GM19328 (cell line): ENCODE measurements at regions not wholly inside any gene's neighbourhood (a gene's known extent, or its start where the extent isn't known, plus 50 kb on each side); places are given as distances from the start of the nearest gene placed in this dataset.

ENCODE experiments used
- ATAC-seq: cut with Tn5 transposase; IDR thresholded peaks from one replicate; pipeline ENCODE4 v1.9.1; 2021; ENCODE audit warnings: mild to moderate bottlenecking, moderate library complexity; ENCODE audit not compliant: unreplicated experiment

DNA sequence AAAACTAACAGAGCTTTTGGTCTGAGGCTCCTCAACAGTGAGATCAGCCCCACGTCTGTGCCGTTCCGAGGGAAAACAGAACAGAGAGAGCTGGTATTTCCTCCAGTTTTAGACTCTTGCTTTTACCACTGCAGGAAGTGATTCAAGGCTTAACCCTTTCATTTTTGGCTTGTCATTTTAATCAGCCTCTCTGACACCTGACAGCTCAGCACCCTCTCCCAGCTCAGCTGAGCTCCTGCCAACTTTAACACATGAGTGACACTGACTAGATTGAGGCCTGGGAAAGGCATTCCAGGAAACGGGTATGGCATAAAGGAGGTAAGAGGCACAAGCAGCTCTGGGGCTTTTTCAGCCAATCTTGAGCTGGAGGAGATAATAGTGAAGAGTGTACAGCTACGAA is 239.4 kb upstream of the SKOR2 start:
- no peak for ATAC-seq

DNA sequence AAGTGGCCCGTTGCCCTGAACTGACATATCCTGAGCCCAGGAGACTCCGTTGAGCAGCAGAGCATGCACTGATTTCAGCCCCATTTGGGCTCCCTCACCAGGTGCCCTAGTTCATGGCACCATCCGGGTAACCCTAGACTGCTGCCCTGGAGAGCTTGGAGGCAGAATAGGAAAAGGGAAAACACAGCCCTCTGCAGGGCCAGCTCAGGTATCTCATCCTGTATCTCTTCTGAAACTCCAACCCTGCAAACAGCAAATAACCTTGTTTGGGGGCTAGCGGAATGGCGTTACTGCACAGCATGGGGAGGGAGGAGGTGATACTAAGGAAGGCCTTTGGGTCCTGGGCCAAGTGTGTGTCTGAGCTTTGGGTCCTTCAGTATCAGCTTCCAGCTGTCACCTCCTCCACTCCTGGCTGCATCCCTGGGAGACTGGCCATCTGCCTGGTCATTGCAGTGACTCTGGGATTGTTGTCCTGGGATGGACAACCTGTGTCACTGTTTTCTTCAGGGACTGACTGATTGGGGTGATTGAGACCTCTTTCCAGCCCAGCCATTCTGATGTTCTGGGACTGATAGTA is 233.8 kb upstream of the SKOR2 start:
- no peak for ATAC-seq

DNA sequence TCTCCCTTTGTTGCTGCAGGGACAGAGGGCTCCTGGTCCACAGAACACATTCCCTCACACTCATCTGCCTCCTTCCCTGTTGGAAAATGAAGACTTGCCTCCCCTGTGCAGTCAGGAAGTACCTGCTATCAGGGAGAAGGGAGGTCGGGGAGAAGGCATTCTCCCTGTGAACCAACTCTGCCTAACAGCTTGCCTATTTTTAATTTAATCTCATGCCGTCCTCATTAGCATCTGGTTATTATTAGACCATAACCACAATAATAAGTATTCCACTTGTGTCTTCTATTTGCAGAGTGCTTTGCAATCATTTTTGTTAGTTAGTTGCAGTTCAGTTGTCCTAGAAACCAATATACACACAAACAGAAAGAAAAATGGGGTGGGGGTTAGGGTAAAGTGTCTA is 232.6 kb upstream of the SKOR2 start:
- ATAC-seq = no peak

DNA sequence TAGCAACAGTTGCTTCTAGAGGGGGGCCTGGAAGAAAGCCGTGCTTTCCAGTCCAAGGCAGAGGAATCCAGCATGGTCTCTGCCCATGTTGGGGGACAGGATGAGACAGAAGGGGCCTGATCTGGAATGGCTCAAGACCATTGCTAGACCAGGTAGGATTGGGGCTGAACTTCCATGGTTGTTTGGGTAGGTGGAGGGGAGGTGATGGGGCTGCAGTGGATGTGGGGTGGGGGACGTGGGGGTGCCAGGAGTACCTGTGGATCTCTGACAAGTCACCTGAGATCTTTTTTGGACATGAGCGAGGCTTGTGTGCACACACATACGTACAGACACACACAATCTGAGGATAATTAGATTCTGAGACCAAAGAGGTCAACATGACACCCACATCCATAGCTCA is 228.7 kb upstream of the SKOR2 start:
- ATAC-seq = no peak

DNA sequence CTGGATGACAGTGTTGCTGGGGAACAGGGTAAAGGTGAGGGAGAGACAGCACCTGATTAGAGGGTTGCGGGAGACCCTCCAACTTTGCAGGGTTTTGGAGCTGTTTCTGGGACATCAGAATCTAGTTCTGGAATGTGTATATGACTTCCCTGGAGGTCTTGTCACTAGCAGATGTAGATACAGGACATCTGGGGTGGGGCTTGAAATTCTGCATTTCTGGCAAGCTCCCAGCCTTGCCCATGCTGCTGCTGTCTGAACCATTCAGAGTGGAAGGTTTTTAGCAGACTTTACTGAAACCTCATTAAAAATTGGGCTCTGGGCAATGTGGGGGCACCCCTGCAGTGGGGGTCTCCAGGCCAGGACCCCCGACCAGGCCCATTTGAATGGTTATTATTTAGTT is 220.3 kb upstream of the SKOR2 start:
- ATAC-seq = no peak

DNA sequence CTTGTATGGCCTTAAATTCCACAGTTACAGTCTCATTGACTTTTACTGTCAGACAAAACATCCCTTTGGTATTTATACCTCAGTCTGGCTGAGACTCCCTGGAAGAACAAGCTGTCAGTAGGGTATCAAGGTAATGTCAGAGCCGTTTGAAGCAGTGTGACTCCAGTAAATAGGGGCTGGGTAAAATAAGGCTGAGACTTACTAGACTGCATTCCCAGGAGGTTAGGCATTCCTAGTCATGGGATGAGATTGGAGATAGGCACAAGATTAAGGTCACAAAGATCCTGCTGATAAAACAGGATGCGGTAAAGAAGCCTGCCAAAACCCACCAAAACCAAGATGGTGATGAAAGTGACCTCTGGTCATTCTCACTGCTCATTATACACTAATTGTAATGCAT is 219.5 kb upstream of the SKOR2 start:
- ATAC-seq = no peak

DNA sequence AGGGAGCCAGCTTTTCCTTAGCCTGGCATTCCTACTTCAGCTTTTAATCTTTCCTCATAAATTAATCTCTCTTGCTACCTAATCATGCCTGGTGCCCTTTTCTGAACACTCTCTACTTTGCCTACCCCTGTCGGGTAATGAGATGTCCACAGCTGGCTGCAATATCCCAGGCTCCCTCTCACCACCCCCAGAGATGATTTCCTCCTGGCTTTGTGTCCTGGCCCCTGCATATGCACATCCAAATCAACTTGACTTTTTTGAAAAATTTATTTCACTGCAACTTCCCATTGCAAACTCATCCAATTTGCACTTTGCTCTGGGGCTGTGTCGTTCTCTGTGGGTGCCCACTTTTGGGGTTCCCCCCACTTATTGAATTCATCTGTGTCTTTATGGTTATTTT is 218.1 kb upstream of the SKOR2 start:
- no peak for ATAC-seq

DNA sequence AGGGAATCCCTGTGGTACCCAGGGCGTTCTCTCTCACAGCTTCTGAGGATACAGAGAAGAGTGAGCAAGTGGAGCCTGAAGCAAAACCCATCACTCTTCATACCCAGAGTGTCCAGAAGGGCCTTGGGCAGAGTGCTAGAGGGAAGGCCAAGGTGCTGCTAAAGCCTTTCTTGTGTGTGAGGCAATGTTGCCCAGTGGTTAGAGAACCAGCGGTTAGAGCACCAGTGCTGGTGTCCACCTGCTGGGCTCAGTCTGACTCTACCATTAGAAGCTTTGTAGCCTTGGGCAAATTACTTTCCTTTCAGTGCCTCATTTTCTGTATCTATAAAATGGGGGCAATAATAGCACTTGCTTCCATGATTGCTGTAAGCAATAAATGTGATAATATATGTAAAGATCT is 210.5 kb upstream of the SKOR2 start:
- no peak for ATAC-seq

DNA sequence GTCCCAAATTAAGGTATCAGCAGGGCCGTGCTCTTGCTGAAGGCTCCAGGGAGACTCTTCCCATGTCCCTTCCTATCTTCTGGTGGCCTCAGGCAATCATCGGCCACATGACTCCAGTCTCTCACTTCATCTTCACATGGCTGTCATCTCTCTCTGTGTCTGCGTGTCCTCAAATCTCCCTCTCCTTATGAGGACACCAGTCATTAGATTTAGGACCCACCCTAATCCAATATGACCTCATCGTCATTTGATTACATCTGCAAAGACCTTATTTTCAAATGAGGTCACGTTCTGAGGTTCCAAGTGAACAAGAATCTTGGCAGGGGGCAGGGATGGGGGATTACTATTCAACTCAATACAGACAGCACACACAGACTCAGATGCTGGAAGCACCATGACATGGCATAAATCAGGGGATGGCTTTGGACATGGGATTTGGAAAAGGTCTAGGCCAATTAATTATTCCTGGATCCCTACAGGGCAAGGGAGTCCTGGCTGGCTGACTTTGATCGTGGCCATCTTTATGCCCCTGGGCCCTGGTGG is 210.0 kb upstream of the SKOR2 start:
- no peak for ATAC-seq

DNA sequence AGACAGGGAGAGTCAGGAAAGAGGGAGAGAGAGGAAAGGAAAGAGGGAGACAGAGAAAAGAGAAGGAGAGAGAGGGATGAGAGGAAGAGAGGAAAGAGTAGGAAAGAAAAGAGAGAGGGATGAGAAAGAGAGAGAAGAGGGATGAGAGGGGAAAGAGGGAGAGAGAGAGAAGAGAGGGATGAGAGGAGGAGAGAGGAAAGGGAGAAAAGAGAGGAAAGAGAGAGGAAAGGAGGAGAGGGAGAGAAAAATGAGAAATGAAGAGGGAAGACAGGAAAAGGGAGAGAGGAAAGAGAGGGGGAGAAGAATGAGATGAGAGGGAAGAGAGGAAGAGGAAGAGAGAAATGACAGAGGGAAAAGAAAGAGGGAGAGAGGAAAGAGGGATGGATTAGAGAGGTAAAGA is 207.0 kb upstream of the SKOR2 start:
- no peak for ATAC-seq

DNA sequence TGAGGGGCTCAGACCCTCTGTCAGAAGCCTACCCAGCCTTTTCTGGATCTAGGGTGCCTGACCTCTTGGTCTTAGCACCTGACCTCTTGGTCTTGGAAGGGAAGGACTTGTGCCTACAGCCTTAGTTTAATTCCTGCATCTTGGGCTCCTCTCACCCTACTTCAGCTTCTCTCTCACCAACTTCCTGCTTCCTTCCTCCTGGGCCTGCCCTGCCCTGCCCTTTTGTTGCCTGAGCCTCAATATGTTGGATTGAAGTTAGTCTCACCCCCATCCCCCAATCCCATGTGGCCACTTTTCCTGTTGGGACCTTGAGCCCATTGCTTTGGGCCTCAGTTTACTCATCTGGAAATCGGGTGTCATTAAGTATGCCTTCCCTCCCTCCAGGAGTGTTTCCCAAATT is 206.2 kb upstream of the SKOR2 start:
- ATAC-seq = no peak

DNA sequence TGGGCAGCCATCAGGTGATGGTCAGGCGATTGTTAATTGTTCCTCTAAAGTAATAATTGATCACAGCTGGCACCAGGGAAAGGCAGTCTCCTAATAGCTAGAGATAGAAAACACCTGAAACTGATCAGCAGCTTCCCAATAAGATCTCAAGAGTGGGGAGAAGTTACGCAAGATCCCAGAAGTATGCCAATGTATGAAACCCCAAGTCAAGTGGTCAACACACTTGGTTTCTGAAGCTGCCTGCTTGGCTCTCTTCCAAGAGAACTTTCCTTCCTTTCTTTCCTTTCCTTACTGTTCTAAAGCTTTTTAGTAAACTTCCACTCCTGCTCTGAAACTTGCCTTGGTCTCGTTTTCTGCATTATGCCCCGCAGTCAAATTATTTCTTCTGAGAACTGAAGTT is 201.6 kb upstream of the SKOR2 start:
- no peak for ATAC-seq

DNA sequence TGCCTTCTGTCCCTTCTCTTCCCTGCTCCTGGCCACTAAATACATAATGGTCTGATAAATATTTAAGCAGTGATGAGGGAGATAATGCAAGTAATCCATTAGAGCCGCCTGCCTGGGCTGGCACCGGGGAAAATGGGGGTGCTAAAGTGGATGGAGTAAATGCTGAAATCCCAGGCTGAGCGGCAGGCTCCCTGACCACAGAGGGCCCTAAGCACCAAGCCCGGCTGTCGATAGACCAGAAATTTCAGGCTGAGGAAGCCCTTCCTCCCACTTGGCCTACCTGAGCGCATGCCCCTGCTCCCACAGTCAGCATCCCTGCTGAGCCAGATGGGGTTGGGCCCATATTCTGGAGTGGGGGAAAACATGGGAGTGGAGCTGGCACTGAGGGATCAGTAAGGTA is 197.5 kb upstream of the SKOR2 start:
- ATAC-seq = no peak

DNA sequence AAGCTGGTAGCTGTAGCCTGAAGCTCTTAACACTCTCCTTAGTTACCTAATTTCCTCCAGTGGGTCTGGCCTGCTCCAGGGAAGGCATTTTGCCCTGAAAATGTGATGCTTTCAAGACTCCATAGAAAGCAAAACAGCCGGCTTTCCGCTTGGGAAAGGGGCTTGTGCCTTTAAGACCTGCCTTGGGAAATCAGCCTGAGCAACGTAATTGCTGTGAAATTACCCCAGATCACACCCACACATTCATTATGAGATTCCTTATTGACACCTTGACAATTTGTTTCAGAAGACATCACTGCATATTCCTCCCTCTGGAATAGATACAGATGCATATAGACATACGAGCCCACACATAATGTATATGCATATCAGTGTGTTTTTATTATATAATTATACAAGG is 190.5 kb upstream of the SKOR2 start:
- no peak for ATAC-seq

DNA sequence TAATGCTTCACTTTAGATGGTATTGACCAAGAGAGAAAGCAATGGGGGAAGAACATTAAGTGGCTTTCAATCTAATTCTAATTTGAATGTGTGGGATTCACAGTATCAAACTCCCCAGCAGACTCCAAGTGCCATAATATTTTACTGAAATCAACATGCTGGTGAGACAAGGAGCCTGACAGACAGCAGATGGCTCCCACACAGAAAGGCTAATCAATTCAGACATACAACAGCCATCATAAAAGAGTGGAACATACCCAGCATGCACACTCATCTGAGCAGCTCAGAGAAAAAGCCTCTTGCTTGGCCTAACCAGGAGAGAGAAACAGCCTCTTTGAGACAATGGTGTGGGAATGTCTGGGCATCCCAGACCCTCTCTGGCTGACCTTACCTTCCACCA is 186.5 kb upstream of the SKOR2 start:
- ATAC-seq = no peak

DNA sequence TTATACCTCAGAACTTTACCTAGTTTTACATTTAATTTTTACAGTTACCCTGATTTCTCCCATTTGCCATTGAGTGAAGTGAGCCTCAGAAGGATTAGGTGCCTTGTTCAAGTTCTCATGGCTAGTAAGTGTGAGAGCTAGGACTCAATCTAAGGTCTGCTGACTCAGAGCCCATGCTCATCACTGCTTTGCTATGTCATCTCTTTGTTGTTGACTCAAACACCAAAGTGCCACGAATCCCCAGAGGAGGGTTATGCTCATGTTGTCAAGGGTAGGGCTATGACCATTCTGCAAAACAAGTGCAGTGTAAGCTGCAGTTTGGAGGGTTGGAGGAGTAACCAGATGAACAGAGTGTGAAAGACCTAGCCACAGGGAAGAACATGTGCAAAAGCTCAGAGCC is 185.4 kb upstream of the SKOR2 start:
- no peak for ATAC-seq

DNA sequence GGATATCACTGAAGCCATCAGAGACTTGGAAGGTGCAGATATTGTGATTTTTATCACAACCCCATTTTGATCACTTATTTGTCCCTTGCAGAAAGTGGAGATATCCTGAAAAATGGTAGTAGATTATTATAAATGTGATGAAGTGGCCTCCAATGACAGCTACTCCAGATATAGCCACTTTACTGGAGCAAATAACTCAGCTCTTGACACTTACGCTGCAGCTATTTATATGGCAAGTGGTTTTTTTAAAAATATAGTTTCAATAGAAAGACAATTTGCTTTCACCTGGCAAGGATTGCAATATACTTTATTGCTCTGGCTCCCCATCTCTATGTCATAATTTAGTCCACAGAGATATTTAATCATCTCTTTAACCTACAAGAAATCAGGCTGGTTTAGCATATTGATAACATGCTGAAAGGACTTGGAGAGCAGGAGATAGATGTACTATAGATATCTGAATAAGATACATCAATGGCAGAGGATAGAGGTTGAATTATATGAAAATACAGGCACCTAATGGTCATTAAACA is 182.8 kb upstream of the SKOR2 start:
- no peak for ATAC-seq

DNA sequence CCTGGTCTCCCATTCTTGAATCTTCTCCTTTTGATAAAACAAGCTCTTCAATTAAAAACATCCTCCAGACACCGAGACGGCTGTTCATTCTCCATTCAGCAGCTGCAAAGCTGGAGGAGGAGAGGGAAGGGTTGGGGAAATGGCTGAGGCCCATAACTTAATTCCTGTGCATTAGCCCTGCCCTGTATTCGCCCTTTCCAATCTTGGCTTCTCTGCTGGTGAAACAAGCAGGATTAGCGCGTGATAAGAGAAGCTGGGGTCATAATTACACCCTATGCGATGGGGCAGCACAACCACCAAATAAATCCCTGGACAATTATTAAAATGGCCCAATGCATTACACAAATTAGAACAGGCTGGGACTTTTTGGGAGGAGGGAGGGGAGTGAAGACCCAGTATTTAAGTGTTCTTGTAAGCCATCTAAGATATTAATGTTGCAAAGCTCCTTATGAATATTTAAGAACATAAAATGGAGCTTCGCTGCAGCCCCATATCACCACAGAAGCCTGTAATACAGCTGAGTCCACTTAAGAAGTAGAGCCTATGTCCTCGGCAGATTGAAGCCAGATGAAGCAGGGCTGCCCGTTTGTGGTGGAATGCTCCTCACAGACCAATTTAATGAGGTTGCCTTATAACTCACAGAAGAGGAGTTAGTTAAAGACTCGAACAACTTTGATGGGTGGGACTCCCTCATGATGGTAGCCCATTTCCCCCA is 176.6 kb upstream of the SKOR2 start:
- no peak for ATAC-seq

DNA sequence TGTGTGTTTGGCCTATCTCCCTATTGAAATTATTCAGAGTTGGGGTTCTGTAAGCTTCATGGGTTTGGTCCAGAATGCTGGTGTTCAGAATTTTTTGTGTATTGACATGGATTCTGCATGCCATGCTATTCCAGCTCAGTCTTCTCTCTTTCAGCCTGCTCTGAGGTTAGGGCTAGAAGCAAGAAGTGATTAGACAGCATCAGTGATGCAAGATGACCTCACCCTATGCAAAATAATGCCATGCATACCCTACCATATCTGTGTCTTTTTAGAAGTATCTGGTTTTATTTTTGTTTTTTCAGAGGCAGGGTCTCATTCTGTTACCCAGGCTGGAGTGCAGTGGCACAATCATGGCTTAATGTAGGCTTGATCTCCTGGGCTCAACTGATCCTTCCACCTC is 175.6 kb upstream of the SKOR2 start:
- no peak for ATAC-seq

DNA sequence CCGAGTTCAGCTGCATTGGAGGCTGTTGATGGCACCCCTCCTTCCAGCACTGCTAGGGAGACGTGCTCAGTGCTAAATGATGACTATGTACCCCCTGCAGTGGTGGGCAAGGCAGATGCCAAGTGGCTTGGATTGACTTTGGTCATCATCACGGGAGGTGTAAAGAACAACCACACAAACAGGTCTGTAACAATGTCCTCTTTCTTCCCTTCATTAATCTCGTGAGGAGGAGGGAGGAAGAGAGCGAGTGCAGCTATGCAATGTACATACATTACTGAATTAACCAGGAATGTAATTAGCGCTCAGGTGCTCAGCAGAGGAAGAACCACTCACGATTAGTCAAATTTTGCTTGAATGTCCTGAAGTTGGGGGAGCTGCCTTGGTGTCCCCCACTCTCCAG is 173.9 kb upstream of the SKOR2 start:
- ATAC-seq = no peak

DNA sequence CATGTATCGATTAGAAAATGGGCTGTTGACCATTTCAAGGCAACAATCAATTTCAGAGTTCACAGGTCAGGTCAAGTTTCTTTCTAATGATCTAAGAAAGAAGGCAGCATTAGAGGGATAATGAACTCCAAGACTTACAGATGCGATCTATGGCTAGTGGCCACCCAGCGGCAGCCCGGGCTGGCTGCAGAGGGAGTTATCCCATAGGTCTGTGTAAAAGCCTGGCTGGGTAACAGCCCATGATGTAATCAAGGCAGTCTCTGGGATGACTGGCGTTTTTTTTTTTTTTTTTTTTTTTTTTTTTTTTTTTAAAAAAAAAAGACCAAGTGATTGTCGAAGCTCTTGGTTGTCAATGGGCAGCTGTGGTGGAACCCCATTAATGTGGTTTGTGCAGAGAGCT is 171.1 kb upstream of the SKOR2 start:
- ATAC-seq = no peak

DNA sequence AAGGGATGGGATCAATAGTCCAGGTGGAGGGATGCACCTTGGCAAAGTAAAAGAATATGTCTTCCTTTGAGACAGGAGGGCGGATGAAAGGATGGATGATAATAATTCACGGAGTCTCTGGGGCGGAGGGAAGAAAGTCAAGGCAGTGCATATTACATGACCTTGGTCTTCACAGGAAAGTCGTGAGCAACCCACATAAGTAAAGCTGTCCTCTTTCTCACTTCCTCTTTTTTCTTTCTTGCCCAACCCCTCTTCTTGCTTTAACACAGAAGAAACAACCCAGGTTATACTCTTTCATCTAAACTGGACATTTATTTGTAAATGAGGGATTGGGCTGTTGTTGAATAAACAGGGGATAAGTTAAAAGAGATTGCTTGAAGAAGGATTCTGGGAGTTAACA is 168.7 kb upstream of the SKOR2 start:
- ATAC-seq = no peak

DNA sequence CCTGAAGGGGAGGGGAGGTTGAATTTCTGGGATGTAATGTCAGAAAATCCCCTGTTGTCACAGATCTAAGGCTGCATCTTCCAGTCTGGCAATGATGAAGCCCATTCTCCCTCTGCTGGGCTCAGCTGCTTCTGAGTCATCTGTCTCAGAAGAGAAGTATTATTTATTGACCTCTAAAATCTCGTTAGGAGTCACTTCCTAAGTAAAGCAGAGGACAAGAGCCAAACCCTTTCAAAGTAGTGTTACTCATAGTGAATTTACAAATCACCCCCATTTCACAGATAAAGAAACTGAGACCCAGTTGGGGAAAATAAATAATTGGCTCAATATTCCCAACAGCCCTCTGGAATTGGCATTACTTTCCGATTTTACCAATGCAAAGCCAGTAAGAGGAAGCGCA is 167.3 kb upstream of the SKOR2 start:
- ATAC-seq = no peak
